Esophagus muscularis mucosa (tissue), 3 donors: ENCODE measurements at regions not wholly inside any gene's neighbourhood (a gene's known extent, or its start where the extent isn't known, plus 50 kb on each side); places are given as distances from the start of the nearest gene placed in this dataset.

ENCODE experiments used
- CTCF ChIP-seq, 3 experiments: fragments of 200-600 bp in 2 of 3; fragments of 450-650 bp in 1 of 3; sonication (generic) in 2 of 3; IDR thresholded peaks; one replicate each; pipeline ENCODE4 v1.5.1; 2017 to 2019; ENCODE audit warnings: antibody characterized with exemption in 3 of 3, mild to moderate bottlenecking in 2 of 3, moderate library complexity in 1 of 3
- POLR2A ChIP-seq: fragments of 450-650 bp; IDR thresholded peaks from one replicate; pipeline ENCODE4 v1.6.1; 2017; ENCODE audit warnings: antibody characterized with exemption, moderate library complexity, mild to moderate bottlenecking, low read depth

- TF ChIP-seq CTCF (IDR thresholded peaks at IDR 0.05) (no peak), POLR2A (no peak)
These were observed 265.9 kb downstream of the SOX9 start for GRCh38 chr17:72386619-72387237.
